ACHN (cell line): ENCODE measurements at regions not wholly inside any gene's neighbourhood (a gene's known extent, or its start where the extent isn't known, plus 50 kb on each side); places are given as distances from the start of the nearest gene placed in this dataset.

Experiments used
- DNase-seq: peaks from one replicate; pipeline ENCODE4 v3.0.0-alpha.2; 2015
- in situ Hi-C: cut with HindIII; loops from 2 replicates; pipeline ENCODE4 v1.10.0; 2017; ENCODE audit warnings: low sequenced_read_pairs, low pct_ligation_motif_present, low pct_unique_long_range_greater_than_20kb

DNA sequence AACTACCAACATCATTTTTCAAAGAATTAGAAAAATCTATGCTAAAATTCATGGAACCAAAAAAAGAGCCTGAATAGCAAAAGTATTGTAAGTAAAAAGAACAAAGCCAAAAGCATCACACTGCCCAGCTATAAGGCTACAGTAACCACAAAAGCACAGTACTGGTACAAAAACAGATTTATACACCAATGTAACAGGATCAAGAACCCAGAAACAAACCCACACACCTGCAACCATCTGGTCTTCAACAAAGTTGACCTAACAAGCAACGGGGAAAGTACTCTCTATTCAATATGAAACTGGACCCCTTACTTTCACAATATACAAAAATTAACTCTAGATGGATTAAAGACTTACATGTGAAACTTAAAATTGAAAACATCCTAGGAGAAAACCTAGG, 94.2 kb upstream of the TARS1 start:
- in situ Hi-C loops, result no loop called here
- DNase-seq, result no peak

DNA sequence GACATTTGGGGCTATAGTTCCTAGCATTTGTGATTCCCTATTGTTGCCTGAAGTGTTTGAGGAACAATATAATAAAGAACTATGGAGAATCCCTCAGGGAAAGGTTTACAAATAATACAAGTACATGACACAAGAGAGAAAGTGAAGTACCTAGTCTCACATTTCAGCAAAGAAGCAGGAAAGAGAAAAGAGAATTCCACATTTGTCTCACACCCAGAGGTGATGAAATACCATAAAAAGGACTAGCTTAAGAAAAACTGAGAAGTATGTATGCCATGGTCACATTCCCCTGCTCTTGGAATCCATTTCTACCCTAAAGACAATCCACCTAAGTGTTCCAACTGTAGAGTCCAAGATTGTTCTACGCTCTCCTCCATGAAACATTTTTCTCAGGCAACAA, 79.0 kb upstream of the TARS1 start:
- DNase-seq, result no peak
- in situ Hi-C loops, result no loop called here

DNA sequence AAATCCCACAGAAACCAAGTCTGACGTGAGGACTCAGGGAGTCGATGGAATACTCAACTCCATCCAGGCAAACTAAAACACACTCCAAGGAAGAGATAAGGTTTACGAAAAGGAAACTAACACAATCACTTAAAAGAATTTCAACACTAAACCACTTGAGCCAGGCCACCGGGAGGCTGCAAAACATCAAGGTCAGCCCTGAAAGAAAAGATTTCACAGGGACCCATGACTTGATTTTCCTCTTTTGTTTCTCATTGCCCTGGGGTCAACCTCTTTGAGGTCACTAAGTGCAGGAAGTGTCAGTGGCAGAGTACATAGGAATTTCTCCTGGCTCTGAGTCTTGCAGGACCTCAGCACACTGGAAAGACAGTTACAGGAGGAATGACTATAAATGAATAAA, 77.8 kb upstream of the TARS1 start:
- in situ Hi-C loops, result no loop called here
- DNase-seq, result no peak

DNA sequence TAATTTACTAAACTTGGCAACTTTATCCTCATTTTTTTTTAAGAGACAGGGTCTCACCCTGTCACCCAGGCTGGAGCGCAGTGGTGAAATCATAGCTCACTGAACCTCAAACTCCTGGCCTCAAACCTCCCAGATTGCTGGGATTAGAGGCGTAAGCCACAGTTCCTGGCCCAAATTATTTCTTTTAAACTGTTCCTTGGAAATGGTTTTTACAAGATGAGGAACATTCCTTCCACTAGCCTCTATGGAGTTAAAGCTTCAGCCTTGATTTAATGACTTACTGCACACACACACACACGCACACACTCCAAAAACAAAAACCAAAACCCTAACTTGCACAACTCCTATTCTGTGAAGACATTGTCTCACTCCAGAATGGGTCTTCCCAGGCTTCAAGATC, 77.2 kb upstream of the TARS1 start:
- no peak for DNase-seq
- in situ Hi-C loops, result no loop called here

DNA sequence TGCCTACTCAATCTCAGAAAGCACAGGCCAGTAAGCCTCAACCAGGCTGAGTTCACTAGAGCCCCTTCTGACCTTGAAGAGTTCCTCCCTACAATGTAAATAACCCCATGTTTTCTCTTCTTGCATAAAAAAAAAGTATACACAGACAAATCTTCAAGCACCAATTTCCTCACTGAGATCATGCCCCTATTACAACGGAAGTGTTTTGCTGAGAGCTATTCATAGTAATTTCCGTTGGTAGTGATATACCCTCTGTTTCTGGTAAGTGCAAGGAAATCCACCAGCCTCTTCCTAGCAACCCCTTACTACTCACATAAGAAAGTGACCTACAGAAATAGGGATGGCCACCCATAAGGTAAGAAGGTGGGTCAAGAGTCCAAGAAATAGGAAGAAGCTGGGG, 76.4 kb upstream of the TARS1 start:
- in situ Hi-C loops, result no loop called here
- DNase-seq, result no peak

DNA sequence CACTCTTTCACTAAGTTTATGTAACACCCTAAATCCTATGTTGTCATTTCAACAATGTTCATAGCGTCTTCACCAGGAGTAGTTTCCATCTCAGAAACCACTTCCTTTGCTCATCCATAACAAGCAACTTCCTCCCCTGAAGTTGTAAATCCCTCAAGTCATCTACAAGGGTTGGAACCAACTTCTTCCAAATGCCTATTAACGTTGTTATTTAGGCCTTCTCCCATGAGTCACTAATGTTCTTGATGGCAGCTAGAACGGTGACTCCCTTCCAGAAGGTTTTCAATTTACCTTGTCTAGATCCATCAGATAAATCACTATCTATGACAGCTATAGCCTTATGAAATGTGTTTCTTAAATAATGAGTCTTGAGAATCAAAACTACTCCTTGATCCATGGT, 73.3 kb upstream of the TARS1 start:
- in situ Hi-C loops, result no loop called here
- no peak for DNase-seq

DNA sequence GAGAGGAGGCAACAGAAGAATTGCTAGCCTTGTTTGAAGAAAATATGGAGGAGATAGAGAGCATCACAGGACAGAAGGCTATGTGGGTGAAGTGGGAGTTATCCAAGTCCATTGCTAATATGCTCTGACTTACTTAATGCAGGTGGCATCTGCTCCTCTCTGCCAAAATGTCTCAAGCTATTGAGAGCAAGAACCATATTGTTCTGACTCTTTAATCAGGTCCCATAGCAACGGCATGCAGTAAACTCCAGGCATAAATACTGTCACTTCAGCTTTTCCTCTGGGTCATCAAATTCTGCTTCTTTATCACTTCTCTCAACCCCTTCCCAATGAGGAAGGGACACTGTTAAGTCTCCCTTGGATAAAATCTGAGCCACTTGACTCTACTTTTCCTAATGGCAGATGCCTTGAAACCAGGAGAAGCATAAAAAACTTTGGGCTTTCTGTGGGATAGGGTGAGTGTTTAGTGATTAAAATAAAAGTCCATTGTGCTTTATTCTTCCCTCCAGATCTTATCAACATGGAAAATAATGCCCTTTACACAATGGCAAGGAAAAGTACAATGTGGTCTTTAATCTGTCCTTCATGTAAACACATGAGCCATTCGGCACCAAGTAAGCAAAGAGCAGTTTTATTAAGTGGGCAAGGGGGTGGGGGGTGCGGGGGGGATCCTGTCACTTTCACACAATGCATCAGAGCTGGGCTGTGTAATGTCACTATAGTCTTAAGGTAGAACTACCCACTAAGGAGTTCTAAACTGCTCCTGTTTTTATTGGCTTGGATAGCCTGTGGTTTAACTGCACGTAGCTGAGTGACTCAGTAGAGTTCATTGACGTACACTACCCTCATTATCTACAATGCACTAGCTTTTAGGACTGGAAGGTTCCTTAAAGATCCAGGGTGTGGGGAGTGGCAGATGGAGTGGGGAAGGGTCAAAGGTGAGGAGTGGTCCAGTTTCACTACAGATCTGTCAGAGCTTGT, 71.0 kb upstream of the TARS1 start:
- DNase-seq, result no peak
- in situ Hi-C loops, result no loop called here

DNA sequence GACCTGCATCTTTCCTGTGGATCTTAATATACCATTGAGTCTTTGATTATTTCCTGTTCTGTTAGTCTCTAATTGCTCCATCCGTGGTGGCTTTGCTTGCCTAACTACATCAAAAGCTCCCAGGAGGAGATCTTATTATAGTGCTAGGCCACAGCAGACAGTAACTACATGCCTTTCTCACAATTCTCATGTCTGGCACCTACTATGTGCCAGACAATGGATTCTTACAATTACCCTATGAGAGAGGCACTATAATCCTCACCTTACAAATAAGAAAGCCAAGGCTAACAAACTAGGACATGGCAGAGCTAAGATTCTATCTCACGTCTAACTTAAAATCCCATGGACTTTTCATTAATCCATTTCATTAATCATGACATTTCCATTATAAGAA, 70.3 kb upstream of the TARS1 start:
- in situ Hi-C loops, result no loop called here
- DNase-seq, result no peak

DNA sequence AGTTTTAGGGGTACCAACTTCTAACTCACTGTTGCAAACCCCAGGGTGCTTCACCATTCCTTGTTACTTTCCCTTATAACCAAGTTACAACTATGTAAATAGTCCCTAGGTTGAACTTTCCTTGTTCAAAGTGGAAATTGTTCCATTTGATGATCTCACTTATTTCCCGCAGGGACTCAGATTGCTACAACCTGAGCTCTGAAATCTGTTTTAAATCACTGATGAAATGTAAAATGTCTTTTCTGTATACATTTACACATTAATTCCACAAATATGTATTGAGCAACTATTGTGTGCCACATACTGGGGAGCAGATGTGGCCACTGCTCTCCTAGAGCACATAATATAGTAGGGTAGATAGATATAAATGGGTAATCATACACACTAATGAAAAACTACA, 69.1 kb upstream of the TARS1 start:
- DNase-seq, result no peak
- in situ Hi-C loops, result no loop called here

DNA sequence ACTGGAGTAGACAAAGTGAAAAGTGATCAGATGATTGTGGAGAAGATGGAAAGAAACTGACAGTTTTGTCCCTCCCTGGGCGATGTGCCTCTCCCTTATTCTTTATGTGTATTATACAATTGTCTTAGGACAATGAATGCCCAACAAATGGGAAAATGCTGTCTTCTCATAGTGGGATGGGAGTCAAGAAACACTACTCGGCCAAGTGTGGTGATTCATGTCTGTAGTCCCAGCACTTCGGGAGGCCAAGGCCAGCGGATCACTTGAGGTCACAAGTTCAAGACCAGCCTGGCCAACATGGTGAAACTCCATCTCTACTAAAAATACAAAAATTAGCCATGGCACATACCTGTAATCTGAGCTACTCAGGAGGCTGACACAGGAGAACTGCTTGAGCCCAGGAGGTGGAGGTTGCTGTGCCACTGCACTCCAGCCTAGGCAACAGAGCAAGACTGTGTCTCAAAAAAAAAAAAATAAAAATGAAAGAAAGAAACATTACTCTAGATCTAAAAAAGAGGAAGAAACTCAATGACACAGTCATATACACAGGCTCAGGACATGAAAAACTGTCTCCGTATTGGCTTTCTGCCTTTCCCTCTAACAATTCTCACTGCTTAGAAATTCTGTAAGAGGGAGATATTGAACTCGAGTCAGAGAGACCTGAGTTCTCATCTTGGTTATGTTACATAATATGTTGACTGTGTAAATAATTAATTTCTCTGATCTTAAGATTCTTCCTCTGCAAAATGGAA, 67.9 kb upstream of the TARS1 start:
- DNase-seq, result no peak
- in situ Hi-C loops, result no loop called here

DNA sequence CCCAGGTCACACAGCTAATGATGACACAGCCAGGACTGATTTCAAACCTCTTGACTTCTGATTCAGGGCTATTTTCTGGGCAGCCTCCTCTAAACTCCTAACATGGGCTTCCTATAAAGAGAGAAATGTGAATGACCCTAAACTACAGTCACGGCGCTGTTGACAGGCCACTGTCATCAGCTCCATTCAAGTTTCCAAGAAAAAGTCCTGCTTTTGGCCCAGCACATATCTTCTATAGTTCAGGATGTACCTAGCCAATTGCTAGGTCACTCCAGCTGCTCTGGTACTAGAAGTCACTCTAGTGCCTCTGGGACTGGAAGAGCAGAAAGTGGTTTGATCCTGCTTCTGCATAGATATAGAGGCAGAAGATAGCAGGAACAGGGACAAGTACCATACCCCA, 64.9 kb upstream of the TARS1 start:
- no peak for DNase-seq
- in situ Hi-C loops, result no loop called here

DNA sequence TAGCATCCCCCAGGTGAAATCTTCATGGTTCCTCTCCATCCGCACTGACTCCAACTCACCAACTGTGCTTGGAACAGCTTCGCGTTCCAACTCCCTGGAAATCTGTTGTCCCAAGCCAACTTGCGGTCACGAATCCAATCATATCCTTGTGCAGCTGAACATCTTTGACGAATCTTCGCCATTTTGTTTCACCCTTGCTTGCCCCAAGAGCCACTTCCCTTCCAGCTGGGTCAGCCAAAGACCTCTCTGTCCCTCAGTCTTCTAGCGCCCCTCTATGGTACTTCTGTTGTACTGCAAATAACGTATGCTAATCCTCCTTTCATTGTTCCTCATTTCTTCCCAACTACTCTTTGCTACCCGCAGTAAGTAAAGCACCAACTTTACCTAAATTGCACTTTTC, 61.0 kb upstream of the TARS1 start:
- DNase-seq, result peak; percentile 39
- in situ Hi-C loops, result no loop called here

DNA sequence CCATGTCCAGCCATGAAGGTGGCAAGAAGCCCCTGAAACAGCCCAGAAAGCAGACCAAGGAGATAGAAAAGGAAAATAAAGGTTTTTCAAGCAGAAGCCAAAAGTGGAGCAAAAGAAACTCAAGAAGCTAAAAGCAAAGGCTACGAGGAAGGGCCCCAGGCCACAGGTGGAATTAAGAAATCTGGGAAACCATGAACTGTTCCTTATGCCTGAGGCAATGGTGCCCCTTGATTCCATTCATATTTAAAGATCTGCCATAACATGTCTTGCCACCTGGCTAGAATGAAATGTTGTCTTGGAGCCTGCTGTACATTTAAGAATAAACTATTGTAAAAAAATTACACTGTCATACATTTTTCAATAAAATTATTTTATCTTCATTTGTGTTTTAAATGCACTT, 59.5 kb upstream of the TARS1 start:
- in situ Hi-C loops, result no loop called here
- no peak for DNase-seq
